GM13976 (cell line): ENCODE measurements at regions not wholly inside any gene's neighbourhood (a gene's known extent, or its start where the extent isn't known, plus 50 kb on each side); places are given as distances from the start of the nearest gene placed in this dataset.

Experiments used
- DNase-seq: peaks from one replicate; pipeline ENCODE4 v3.0.0; 2012; ENCODE audit warnings: low spot score
- CTCF ChIP-seq: IDR thresholded peaks from 2 replicates; pipeline ENCODE4 v1.5.1; 2012; ENCODE audit warnings: borderline replicate concordance, mild to moderate bottlenecking; ENCODE audit not compliant: insufficient read depth; ENCODE audit errors: extremely low read depth, missing control alignments, control extremely low read depth
- in situ Hi-C: fragments of 300-500 bp; cut with MboI; formaldehyde crosslinking; loops from one replicate; pipeline ENCODE4 v1.12.0; 2022; ENCODE audit warnings: low sequenced_read_pairs, mixed read lengths, inconsistent platforms; ENCODE audit not compliant: unreplicated experiment

- no peak for TF ChIP-seq CTCF
- in situ Hi-C loops: no loop called here
- no peak for DNase-seq
These were observed 1628.5 kb downstream of the HACE1 start for GRCh38 chr6:103231181-103231580.

- TF ChIP-seq CTCF: no peak
- in situ Hi-C loops: no loop called here
- DNase-seq: no peak
These were observed 1643.9 kb downstream of the HACE1 start for GRCh38 chr6:103215847-103216246.

GRCh38 chr6:103210686-103211085 is 1649.0 kb downstream of the HACE1 start:
- no peak for TF ChIP-seq CTCF
- no peak for DNase-seq
- in situ Hi-C loops: no loop called here

- no peak for DNase-seq
- no peak for TF ChIP-seq CTCF
- in situ Hi-C loops: no loop called here
These were observed 1661.3 kb downstream of the HACE1 start for GRCh38 chr6:103198386-103198785.

- DNase-seq: no peak
- in situ Hi-C loops: no loop called here
- TF ChIP-seq CTCF: no peak
These were observed 1666.3 kb downstream of the HACE1 start for GRCh38 chr6:103193413-103193812.

GRCh38 chr6:103191391-103192093 is 1668.2 kb downstream of the HACE1 start:
- DNase-seq: no peak
- in situ Hi-C loops: no loop called here
- TF ChIP-seq CTCF: no peak
